CD4-positive, CD25-positive, alpha-beta regulatory T cell (primary cell): ENCODE measurements at regions not wholly inside any gene's neighbourhood (a gene's known extent, or its start where the extent isn't known, plus 50 kb on each side); places are given as distances from the start of the nearest gene placed in this dataset.

Experiments used
- ATAC-seq, 2 donors: fragments of 150-1000 bp; cut with Tn5 transposase; one replicate each; pipeline ENCODE4 v1.10.0; 2021; ENCODE audit warnings: low read depth in 2 of 2, moderate number of reproducible peaks in 2 of 2, moderate library complexity in 1 of 2
- DNase-seq, 3 donors: peaks; one replicate each; pipeline versions ENCODE4 v3.0.0 to v3.0.0-alpha.2; 2012 to 2022; ENCODE audit warnings: mixed read lengths in 1 of 3
- H3K27ac ChIP-seq: one replicate; pipeline ENCODE4 v1.7.0; 2013; ENCODE audit warnings: mild to moderate bottlenecking, low read length; ENCODE audit not compliant: insufficient read depth, poor library complexity, severe bottlenecking
- H3K27me3 ChIP-seq: one replicate; pipeline ENCODE4 v1.7.0; 2013; ENCODE audit warnings: low read length; ENCODE audit not compliant: control insufficient read depth, insufficient read depth
- H3K36me3 ChIP-seq: one replicate; pipeline ENCODE4 v1.7.0; 2013; ENCODE audit warnings: mild to moderate bottlenecking, low read length, moderate library complexity; ENCODE audit not compliant: control insufficient read depth, insufficient read depth
- H3K4me1 ChIP-seq: 2 replicates; pipeline ENCODE4 v1.7.0; 2013; ENCODE audit warnings: mild to moderate bottlenecking, low read length; ENCODE audit not compliant: insufficient read depth, control insufficient read depth, poor library complexity, severe bottlenecking
- H3K4me3 ChIP-seq: one replicate; pipeline ENCODE4 v1.7.0; 2013; ENCODE audit warnings: low read depth, mild to moderate bottlenecking, low read length, moderate library complexity
- H3K9me3 ChIP-seq, 2 experiments: 1 replicate in 1 of 2; 2 replicates in 1 of 2; pipeline ENCODE4 v1.7.0; 2013; ENCODE audit warnings: low read length in 2 of 2, mild to moderate bottlenecking in 1 of 2, moderate library complexity in 1 of 2; ENCODE audit not compliant: control insufficient read depth in 2 of 2
- H3K27ac Mint-ChIP-seq, 3 donors: one replicate each; pipeline ENCODE4 v1.8.0; 2020 to 2022; ENCODE audit warnings: mild to moderate bottlenecking in 3 of 3, mixed read lengths in 3 of 3, moderate library complexity in 2 of 3
- H3K27me3 Mint-ChIP-seq: one replicate; pipeline ENCODE4 v1.8.0; 2022; ENCODE audit warnings: mild to moderate bottlenecking, mixed read lengths
- H3K36me3 Mint-ChIP-seq: one replicate; pipeline ENCODE4 v1.8.0; 2020; ENCODE audit warnings: mixed read lengths
- H3K4me1 Mint-ChIP-seq, 4 donors: one replicate each; pipeline ENCODE4 v1.8.0; 2020 to 2022; ENCODE audit warnings: mixed read lengths in 4 of 4, mild to moderate bottlenecking in 1 of 4
- H3K4me3 Mint-ChIP-seq, 4 donors: one replicate each; pipeline ENCODE4 v1.8.0; 2020 to 2022; ENCODE audit warnings: mild to moderate bottlenecking in 4 of 4, mixed read lengths in 4 of 4, moderate library complexity in 3 of 4
- H3K9me3 Mint-ChIP-seq, 7 donors: one replicate each; pipeline ENCODE4 v1.8.0; 2020 to 2022; ENCODE audit warnings: mixed read lengths in 7 of 7, mild to moderate bottlenecking in 3 of 7, moderate library complexity in 2 of 7

GRCh38 chr2:176508984-176509740, 239.9 kb downstream of the MTX2 start:
- H3K36me3 Mint-ChIP-seq = no peaks in the 10 kb centered on the region
- H3K27ac Mint-ChIP-seq = no peak overlapping the region
- H3K4me1 Mint-ChIP-seq = no peaks in the 10 kb centered on the region
- peaks cover 0 to 6% (median 0%) of the 10 kb centered on the region in 7 donors for H3K9me3 Mint-ChIP-seq
- H3K27me3 Mint-ChIP-seq = peaks cover 4% of the 10 kb centered on the region
- H3K27me3 ChIP-seq = peaks cover 4% of the 10 kb centered on the region
- no peaks in the 10 kb centered on the region for H3K4me1 ChIP-seq
- DNase-seq (no peak), ATAC-seq (no peak)
- H3K4me3 ChIP-seq = no peak overlapping the region
- no peak overlapping the region for H3K27ac ChIP-seq
- no peak overlapping the region for H3K4me3 Mint-ChIP-seq
- no peaks in the 10 kb centered on the region for H3K9me3 ChIP-seq
- H3K36me3 ChIP-seq = no peaks in the 10 kb centered on the region

GRCh38 chr2:176514276-176514675, 245.0 kb downstream of the MTX2 start:
- Mint-ChIP-seq H3K9me3 (peaks cover 0 to 4% (median 0%) of the 10 kb centered on the region in 7 donors), H3K4me3 (no peak overlapping the region), H3K36me3 (no peaks in the 10 kb centered on the region), H3K4me1 (peaks cover 0 to 3% (median 0%) of the 10 kb centered on the region in 4 donors), H3K27me3 (peaks cover 4% of the 10 kb centered on the region), H3K27ac (no peak overlapping the region)
- Histone ChIP-seq H3K4me3 (no peak overlapping the region), H3K27me3 (no peaks in the 10 kb centered on the region), H3K36me3 (no peaks in the 10 kb centered on the region), H3K27ac (no peak overlapping the region), H3K9me3 (no peaks in the 10 kb centered on the region), H3K4me1 (no peaks in the 10 kb centered on the region)
- DNase-seq = no peak
- ATAC-seq = no peak

- Mint-ChIP-seq H3K4me3 (no peak overlapping the region), H3K36me3 (no peaks in the 10 kb centered on the region)
Measured at GRCh38 chr2:176514805-176515500, 245.7 kb downstream of the MTX2 start.

GRCh38 chr2:176516051-176516602, 246.9 kb downstream of the MTX2 start:
- Mint-ChIP-seq H3K4me3 (no peak overlapping the region), H3K27ac (no peak overlapping the region), H3K9me3 (peaks cover 0 to 4% (median 0%) of the 10 kb centered on the region in 7 donors), H3K36me3 (no peaks in the 10 kb centered on the region), H3K27me3 (no peaks in the 10 kb centered on the region), H3K4me1 (peaks cover 0 to 3% (median 0%) of the 10 kb centered on the region in 4 donors)
- DNase-seq (no peak), ATAC-seq (no peak)
- H3K9me3 ChIP-seq = no peaks in the 10 kb centered on the region
- no peaks in the 10 kb centered on the region for H3K4me1 ChIP-seq
- no peaks in the 10 kb centered on the region for H3K27me3 ChIP-seq
- no peak overlapping the region for H3K27ac ChIP-seq
- H3K36me3 ChIP-seq = no peaks in the 10 kb centered on the region
- no peak overlapping the region for H3K4me3 ChIP-seq

More at GRCh38 chr2:176514805-176515500, 245.7 kb downstream of the MTX2 start:
- H3K4me1 Mint-ChIP-seq = peaks cover 0 to 3% (median 0%) of the 10 kb centered on the region in 4 donors
- H3K4me1 ChIP-seq = no peaks in the 10 kb centered on the region
- peaks cover under 1% of the 10 kb centered on the region for H3K27me3 Mint-ChIP-seq
- H3K27me3 ChIP-seq = no peaks in the 10 kb centered on the region
- H3K9me3 Mint-ChIP-seq = peaks cover 0 to 4% (median 0%) of the 10 kb centered on the region in 7 donors
- no peak overlapping the region for H3K27ac ChIP-seq
- ATAC-seq = no peak
- no peaks in the 10 kb centered on the region for H3K9me3 ChIP-seq
- no peak overlapping the region for H3K4me3 ChIP-seq
- H3K27ac Mint-ChIP-seq = no peak overlapping the region
- no peaks in the 10 kb centered on the region for H3K36me3 ChIP-seq
- DNase-seq = no peak

GRCh38 chr2:176518823-176519222, 249.6 kb downstream of the MTX2 start:
- H3K27ac Mint-ChIP-seq = no peak overlapping the region
- H3K4me3 Mint-ChIP-seq = no peak overlapping the region
- ATAC-seq (no peak), DNase-seq (no peak)
- peaks cover 0 to 3% (median 0%) of the 10 kb centered on the region in 4 donors for H3K4me1 Mint-ChIP-seq
- no peaks in the 10 kb centered on the region for H3K36me3 Mint-ChIP-seq
- H3K27me3 Mint-ChIP-seq = no peaks in the 10 kb centered on the region
- Histone ChIP-seq H3K27me3 (peaks cover 2% of the 10 kb centered on the region), H3K9me3 (no peaks in the 10 kb centered on the region), H3K4me3 (no peak overlapping the region), H3K36me3 (no peaks in the 10 kb centered on the region), H3K4me1 (no peaks in the 10 kb centered on the region), H3K27ac (no peak overlapping the region)
- H3K9me3 Mint-ChIP-seq = peaks cover 0 to 2% (median 0%) of the 10 kb centered on the region in 7 donors

- Mint-ChIP-seq H3K4me3 (no peak overlapping the region), H3K27ac (no peak overlapping the region), H3K4me1 (no peaks in the 10 kb centered on the region), H3K9me3 (peaks cover 0 to 2% (median 0%) of the 10 kb centered on the region in 7 donors), H3K27me3 (peaks cover 8% of the 10 kb centered on the region), H3K36me3 (no peaks in the 10 kb centered on the region)
- DNase-seq = no peak
- H3K27me3 ChIP-seq = peaks cover 2% of the 10 kb centered on the region
- ATAC-seq = no peak
- H3K4me3 ChIP-seq = no peak overlapping the region
- H3K9me3 ChIP-seq = no peaks in the 10 kb centered on the region
- H3K36me3 ChIP-seq = no peaks in the 10 kb centered on the region
- no peak overlapping the region for H3K27ac ChIP-seq
- no peaks in the 10 kb centered on the region for H3K4me1 ChIP-seq
Measured at GRCh38 chr2:176521878-176522670, 252.8 kb downstream of the MTX2 start.

- no peaks in the 10 kb centered on the region for H3K4me1 ChIP-seq
- H3K9me3 ChIP-seq = no peaks in the 10 kb centered on the region
- H3K36me3 ChIP-seq = no peaks in the 10 kb centered on the region
- DNase-seq (no peak), ATAC-seq (no peak)
- H3K27me3 ChIP-seq = peaks cover 2% of the 10 kb centered on the region
- H3K27me3 Mint-ChIP-seq = peaks cover 8% of the 10 kb centered on the region
- H3K4me3 ChIP-seq = no peak overlapping the region
- H3K4me3 Mint-ChIP-seq = no peak overlapping the region
- no peaks in the 10 kb centered on the region for H3K36me3 Mint-ChIP-seq
- H3K27ac ChIP-seq = no peak overlapping the region
- H3K27ac Mint-ChIP-seq = no peak overlapping the region
- no peaks in the 10 kb centered on the region for H3K4me1 Mint-ChIP-seq
- H3K9me3 Mint-ChIP-seq = peaks cover 0 to 2% (median 0%) of the 10 kb centered on the region in 7 donors
Measured at GRCh38 chr2:176525086-176525485, 255.8 kb downstream of the MTX2 start.
